Activated CD4-positive, alpha-beta T cell treated with anti-CD3 and anti-CD28 coated beads, Interleukin-2, Interleukin-4, amounts not matched to agents 100 ng/mL and 50 ng/mL, durations not matched to agents 16 hours and 8 hours (primary cell): ENCODE measurements at regions not wholly inside any gene's neighbourhood (a gene's known extent, or its start where the extent isn't known, plus 50 kb on each side); places are given as distances from the start of the nearest gene placed in this dataset.
"Not testable (repeated sequence)": the region's sequence is repeated elsewhere in the genome, so short reads cannot be mapped to it uniquely, and the experiment has no call there.

ENCODE experiments used
- DNase-seq: peaks from one replicate; pipeline ENCODE4 v3.0.0-alpha.2; 2020; ENCODE audit warnings: low spot score

DNA sequence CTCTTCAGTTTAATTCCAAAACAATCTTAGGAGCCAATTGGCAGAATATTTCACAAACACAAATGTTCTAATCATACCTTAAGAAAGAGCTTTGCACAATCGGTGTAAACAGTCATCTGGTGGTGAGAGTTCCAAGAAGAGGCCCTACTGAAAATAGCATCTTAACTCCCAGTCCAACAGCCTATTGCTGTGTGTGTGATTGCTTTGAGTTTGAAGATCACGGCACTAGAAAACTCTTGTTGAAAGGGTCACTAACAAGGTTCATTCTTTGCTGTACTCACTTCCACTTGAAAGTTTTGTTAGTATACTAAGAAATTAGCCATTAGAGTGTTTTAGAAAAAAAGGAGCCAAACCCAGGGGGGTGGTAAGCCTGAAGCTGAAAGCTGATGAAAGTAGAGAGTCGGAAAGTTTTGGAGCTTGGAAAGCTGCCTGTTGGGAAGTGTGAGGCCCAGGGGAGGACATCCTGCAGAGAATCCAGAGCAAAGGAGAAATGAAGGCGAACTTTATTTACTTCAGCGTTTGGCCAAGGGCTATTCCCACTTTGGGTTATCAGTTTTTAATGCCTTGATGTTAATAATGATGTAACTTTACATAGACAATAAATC, 180.3 kb upstream of the GHR start:
- no peak for DNase-seq

DNA sequence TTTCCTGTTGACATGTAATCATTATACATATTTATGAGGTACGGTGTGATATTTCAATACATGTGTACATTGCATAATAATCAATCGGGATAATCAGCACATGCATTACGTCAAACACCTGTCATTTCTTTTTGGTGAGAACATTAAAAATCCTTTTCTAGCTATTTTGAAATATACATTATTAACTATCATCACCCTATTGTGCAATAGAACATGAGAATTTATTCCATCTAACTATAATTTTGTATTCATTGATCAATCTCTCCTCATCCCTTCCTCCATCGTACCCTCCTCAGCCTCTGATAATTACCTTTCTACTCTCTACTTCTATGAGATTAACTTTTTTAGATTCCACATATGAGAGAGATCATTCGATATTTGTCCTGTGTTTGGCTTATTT, 170.9 kb upstream of the GHR start:
- no peak for DNase-seq

DNA sequence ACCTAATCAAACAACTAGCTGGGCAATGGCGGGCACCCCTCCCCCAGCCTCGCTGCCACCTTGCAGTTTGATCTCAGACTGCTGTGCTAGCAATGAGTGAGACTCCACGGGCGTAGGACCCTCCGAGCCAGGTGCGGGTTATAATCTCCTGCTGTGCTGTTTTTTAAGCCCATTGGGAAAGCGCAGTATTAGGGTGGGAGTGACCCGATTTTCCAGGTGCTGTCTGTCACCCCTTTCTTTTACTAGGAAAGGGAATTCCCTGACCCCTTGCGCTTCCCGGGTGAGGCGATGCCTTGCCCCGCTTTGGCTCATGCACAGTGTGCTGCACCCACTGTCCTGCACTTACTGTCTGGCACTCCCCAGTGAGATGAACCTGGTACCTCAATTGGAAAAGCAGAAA, 163.3 kb upstream of the GHR start:
- not testable (repeated sequence) for DNase-seq

DNA sequence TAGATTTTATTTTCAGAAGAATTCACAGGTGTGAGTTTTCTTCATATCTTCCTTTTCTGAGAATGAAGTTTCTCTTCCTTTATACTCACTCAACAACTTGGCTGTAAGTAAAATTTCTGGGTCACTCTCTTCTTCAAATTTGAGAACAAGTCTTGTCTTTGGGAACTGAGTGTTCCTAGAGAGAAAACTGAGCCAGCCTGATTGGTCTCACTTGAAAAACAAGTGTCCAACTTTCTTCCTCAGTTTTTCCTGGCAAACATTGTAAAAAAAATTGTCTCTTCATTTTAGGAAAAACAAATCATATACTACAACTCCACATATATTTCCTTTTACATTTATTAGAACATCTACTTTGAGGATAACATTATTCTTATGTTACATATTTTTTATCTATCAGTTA, 156.1 kb upstream of the GHR start:
- DNase-seq: no peak

DNA sequence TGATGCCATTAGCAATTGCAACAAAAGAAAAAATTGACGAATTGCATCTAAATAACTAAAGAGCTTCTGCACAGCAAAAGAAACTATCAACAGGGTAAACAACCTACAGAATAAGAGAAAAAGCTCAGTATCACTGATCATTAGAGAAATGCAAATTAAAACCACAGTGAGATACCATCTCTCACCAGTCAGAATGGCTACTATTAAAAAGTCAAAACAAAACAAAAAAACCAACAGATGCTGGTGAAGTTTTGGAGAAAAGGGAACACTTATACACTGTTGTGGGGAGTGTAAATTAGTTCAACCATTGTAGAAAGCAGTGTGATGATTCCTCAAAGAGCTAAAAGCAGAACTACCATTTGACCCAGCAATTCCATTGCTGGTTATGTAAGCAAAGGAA, 155.1 kb upstream of the GHR start:
- DNase-seq: not testable (repeated sequence)

DNA sequence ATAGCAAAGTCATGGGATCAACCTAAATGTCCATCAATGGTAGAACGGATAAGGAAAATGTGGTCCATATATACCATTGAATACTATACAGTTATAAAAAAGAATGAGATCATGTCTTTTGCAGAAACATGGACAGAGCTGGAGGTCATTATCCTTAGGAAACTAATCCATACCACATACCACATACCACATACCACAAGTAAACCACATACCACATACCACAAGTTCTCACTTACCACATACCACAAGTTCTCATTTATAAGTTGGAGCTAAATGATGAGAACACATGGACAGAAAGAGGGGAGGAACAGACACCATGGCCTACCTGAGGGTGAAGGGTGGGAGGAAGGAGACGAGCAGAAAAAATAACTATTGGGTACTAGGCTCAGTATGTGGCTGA, 154.6 kb upstream of the GHR start:
- DNase-seq: no peak

DNA sequence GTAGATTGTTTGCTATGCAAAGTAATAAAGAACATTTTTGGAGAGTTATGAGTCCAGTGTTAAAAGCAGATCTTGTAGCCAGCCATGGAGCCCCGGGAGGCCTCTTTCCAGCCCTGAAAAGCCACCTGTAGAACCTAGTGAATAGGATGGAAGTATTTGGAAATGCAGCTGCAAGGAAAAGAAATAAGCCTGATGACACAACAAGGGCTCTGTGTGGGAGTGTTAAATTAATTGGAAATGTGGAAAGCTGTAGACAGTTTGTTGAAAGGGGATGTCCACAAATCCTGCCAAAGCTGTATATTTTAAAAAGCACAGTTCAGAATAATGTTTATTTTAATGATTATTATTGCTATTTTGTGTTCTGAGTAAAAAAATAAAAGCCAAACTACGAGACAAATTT, 152.5 kb upstream of the GHR start:
- no peak for DNase-seq

DNA sequence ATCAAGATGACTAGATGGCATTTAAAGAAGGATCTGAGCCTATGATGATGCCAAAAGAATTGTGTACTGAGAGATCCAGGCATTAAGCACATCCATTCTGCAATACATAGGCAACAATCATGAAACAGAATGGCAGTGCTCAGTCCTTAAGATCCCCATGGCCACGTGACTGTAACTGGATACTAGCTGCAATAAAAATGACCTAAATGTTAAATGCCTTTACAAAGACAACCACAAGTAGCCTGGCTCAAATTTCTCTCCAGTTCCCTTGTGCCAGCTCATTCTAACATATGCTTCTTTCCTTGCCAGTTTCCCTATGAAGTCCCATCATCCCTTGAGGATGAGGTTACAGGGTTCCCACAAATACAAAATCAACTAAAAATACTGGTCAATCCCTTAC, 148.3 kb upstream of the GHR start:
- no peak for DNase-seq

DNA sequence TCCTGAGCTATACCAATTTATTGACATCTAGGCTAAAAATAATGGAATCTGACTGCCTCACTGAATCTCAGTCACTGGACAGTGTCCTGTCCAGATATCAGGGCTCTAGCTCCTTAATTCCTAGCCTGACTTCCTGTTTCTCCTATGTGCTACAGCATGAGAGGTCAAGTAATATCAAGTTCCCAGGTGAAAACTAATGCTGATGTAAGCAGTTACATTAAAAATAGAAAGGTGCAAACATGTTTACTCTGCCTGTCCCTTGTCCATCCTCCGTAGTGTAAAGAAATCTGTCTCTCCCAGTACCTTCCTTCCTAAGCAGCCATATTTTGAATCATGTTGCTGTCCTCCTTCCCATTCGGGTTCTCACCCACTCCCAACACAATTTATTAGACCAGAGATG, 145.9 kb upstream of the GHR start:
- DNase-seq: no peak

DNA sequence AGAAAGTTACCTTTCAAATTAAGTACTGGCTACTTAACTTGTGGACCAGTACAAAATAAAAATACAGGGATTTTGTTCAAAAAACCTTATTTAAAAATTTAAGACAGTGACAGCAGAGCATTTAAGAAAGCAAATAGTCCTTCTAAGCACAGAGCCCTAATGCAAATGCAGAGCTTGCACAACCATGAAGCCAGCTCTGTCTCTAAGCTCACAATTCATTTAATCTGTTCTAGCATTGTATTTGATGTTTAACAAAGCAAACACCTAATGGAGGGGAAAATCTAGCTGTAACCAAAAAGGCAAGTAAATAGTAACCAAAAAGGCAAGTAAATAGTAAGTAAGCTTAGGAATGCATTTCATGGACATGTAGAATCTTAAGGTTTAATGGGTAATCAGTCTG, 138.7 kb upstream of the GHR start:
- DNase-seq: no peak

DNA sequence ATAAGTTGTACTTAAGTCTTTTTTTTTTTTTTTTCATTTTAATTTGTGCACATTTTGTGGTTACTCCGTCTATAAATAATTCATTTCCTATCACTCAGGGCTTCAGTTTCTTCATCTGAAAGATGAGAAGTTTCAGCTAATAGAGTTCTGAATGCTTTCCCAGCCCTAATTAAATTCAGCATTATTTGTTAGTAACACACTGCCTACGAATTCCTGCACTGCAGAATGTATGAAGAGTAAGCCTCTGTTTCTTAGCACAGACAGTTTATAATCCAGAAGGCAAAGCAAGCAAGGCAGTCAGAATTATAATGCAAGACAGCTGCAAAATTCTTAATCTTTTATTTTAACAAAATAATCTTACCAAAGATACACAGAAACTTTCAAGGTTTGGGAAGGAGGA, 138.0 kb upstream of the GHR start:
- no peak for DNase-seq

DNA sequence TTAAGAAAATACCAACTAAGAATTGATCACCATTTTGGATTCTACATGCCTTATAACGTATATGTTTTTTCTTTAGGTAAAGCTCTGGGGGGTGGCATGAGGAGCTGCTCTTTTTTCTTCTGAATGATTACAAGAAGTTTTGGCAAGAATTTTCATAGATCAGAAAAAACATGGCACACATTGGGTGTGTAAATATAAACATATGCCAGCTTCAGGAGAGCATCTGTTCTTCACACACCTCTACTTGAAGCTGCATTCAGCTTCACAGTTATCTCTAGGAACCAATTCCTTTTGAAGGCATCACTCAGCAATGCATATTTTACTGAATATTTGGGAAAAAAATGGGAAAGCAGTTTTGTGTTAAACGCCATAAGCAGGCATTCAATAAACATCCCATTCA, 122.7 kb upstream of the GHR start:
- DNase-seq: no peak

DNA sequence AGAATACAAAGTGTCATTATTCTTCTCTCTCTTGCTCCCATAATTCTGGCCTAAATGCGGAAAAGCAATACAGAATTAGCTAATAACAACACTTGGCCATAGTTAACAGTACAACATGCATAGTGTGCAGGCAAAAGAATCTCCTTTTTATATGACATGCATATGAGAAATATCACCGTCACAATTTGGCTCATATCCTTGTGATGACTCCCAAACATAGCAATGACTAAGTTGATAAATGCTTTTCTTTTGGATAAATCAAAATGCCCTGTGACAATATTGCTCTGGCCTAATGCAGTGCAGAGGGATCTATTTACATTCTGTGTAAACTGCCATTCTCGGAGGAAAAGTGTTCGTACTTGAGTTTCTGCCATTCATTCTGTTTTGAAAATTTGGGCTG, 121.9 kb upstream of the GHR start:
- DNase-seq: no peak

DNA sequence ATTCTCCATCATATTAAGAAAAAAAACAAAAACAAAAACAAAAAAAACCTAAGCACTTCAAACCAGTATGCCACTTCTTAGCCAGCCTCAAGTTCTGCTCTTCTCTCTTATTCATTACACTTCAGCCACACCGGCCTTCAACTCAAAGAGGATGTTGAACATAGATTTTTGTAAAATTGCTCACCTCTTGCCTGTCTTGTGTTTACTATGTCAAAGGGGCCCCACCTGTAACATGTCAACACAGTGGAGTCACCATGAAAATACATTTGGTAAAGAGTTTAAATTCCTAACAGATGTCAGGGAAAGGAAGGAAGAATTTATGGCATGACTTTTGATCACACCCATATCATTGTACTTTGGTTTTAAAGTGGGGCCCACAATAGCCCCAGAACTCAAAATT, 121.1 kb upstream of the GHR start:
- DNase-seq: no peak

DNA sequence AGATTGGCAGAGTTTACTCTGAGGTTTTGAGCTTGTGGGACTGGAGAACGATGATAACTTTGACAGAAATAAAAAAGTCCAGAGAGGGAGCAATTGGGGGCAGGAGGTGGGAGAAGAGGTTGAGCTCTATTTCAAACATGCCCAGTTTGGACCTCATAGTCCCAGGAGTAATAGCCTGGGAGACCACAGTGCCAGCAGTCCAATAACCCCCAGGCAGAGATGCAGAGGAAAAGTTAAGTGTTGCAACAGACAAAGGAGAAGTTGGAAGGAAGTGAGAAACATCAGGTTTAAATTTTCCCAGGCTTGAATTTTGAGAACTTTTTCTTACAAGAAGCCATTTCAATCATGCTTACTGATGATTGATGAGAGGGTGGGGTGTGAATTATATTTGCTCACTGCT, 117.0 kb upstream of the GHR start:
- DNase-seq: no peak

DNA sequence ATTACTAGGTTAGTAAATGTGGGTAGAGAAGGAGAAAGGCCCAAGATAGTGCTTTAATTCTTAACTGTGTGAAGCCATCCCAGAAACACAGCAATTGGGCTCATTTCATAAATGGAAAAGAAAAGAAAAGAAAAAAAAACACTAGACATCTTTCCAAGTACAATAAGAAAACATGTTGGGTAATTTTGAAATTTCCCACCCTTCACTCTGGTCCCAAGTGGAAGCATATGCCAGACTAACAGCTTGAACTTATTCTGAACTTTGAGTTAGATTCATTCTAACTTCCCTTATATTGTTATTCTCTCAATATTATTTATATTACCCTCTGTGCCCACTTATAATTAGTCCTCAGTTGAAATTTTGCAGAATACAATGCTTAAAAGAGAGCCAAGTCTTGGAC, 113.4 kb upstream of the GHR start:
- no peak for DNase-seq

DNA sequence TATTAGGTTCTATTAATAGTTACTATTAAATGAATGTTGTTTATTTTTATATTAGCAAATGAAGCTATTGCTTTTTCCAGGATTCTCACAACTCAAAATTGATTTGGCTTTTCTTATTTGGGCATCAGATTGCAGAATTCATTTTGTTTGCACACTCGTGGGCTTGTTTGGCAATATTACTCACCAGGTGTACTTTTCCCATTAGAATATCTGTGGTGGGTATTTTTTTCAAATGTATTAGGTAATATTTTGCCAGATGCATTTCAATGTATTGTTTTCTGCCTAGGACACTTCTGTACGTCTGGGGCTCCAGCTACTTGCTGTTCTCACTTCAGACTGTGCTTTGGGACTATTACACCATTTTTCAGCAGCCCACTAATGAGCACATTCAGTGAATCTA, 108.0 kb upstream of the GHR start:
- DNase-seq: no peak

DNA sequence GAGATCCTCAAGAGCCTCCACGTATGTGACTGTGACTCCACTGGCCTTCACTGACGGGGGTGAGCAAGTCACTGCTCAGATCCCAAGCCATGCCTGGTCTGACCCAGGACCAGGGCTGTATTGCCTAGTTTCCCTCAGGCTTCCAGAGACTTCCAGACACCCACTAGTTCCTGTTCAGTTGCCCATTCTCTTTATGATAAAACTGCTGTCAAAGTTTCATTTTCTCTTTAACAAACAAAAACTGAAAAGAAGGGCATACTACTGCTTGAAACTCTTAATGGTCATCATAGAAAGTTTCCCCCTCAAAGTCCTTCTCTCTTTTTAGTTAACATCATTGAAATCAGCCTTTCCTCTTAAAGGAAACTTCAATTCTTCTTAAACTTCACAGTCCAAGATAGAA, 105.7 kb upstream of the GHR start:
- DNase-seq: no peak

DNA sequence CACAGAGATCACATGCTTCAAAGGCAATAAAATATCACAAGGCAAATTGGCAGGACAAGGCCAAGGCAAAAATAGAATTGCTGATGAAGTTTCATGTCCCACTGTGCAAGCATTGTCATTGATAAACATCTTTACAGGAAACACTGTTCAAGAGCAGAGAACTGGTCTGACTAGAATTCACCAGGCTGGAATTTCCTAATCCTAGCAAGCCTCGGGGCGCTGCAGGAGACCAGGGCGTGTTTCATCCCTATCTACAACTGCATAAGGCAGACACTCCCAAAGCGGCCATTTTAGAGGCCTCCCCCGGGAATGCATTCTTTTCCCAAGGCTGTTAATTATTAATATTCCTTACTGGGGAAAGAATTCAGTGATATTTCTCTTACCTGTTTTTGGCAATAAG, 103.7 kb upstream of the GHR start:
- DNase-seq: not testable (repeated sequence)

DNA sequence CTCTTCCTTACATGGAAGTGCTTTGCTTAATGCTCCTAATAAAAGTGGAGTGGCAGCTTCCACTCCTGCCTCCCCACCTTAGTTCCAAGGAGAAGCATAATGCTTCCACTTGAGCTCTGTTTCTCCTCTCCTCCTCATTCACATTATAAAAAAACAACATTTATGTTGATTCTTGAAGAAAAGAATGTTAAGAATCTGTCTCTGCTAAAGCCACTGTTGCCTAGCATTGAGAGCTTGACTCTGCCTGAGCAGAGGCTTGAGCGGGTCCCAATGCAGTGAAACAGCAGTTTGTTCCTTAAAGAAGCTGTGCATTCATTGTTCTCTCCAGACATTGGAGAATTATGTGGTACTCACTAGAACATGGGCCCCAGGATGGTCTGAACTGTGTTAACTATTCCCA, 101.5 kb upstream of the GHR start:
- DNase-seq: no peak

DNA sequence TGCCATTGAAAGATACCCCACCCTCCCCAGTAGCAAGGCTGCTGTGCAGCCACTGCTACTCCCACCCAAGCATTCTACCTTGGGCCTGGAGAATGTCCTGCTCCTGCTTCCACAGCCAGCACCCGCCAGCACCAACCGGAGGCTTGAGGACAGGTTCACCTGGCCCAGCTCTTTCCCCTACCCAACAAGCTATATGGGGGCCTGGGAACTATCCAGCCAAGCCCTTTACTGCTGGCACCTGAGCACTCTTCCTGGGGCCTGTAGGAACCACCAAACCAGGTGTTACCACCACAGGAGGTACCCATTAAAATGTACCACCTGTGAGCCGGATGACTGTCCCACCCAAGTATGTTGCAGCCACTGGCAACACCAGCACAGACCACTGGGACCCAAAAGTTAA, 86.1 kb upstream of the GHR start:
- DNase-seq: no peak

DNA sequence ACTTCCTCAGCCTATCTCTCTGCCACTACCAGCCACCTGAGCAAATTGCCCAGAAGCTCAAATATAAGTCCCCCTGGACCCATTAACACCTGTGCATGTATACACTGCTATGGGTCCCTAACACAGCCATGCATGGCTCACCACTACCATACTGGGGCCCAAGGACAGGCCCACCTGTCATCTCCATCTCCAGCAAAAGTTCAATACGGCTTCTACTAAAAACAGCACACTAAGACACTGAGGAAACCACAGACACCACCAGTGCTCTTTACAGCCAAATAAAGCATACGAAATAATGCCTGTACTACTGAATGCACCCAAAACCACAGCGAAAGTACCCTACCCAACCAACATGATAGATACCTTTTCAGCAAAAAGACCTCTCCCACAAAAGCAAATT, 85.6 kb upstream of the GHR start:
- DNase-seq: no peak

DNA sequence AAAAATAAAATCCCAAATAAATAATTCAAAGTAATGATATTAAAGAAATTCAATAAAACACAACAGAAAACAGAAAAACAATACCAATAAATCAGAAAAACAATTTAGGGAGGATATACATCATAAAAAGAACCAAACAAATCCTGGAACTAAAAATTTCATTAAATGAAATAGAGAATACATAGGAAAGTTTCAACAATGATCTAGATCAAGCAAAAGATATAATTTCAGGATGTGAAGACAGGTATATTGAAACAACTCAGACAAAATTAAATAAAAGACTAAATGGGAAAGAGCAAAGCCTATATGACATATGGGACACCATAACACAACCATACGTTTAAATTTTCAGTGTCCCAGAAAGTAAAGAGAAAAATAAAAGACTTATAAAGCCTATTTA, 85.1 kb upstream of the GHR start:
- DNase-seq: no peak

DNA sequence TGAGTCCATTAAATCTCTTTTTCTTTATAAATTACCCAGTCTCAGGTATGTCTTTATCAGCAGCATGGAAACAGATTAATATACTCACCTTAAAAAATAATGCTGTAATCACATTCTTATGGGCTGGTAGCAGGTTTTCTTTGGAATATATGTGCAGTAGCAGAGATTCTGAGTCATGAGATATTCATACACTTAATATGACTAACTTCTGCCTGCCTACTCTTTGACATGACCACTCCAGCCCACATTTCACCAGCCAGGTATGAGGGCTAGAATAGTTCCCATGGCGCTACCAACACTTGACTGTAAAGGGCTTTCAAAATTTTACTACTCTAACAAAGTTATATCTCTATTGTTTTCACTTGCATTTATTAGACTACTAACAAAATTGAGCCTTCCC, 74.1 kb upstream of the GHR start:
- no peak for DNase-seq

DNA sequence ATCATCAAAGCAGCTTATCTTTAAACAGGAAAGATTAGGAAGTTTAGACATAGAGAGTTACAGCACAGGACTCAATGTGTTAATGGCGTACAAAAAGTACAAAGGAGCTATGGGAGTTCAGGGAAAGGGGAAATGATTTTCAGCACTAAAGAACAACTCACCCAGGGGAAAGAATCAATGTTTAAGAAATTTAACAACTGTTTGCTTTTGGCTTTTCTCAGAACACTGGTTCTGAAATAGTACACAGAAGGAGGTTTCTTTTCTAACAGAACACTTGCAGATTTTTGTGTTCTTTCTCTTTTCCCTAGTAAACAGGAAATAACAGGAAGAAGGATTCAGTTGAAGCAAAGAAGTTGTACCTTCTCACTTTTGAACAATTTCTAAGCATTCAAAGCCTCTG, 71.3 kb upstream of the GHR start:
- DNase-seq: no peak
